ENCODE measurements at regions not wholly inside any gene's neighbourhood (a gene's known extent, or its start where the extent isn't known, plus 50 kb on each side); places are given as distances from the start of the nearest gene placed in this dataset.
A peak's percentile ranks its signal among the peaks of the same experiment; 100 is the strongest.
"Not testable (repeated sequence)": the region's sequence is repeated elsewhere in the genome, so short reads cannot be mapped to it uniquely, and the experiment has no call there.

DNA sequence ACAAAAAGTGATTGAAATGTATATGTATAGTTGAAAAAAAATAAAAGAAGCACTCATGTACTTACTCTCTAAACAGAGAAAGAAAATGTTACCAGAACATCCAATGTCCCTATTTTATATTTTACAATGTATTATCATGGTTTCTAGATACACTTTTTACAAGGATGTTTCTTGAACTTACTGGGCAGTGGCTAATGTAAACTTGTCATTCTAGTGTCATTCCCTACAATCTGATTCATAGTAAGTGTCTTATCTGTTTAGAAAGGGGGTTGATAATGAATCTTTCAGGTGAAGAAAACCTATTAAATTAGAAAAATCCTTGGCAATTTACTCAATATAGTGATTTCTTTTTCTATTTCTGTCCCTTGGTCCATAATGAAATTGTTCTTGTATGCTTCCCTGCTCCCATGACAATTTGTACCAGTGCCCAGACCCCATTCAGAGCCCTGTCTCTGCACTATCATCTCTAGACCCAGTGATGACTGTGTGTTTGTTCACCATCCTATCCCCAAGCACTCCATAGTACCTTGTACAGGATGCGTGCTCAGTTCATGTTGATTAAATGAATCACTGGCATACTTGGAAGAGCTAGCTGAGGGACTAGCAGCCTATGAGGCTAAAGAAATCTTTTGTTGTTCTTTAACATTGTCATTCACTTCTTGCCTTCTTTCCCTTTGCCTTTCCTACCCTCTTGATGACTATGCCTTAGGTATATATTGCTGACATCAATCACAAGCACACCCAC is 101.2 kb downstream of the HMHB1 start:
- no peak for DNase-seq

DNA sequence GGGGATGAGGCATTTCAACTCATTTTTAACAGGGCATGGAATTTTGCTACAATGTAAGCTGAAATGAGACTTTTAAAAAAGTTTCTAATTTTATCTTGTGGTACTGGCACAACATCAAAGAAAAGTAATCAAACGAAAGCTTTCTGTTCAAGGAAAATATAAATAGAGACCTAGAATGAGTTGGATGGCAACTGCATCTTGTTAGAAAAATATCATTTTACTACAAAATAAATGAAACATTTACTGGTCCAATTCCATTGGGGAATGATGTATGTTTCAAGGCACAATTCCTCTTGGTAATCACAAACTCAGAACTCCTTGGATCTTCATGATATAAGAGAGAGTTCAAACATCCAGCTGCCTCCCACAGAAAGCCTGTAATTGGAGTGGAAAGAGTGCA is 102.8 kb downstream of the HMHB1 start:
- no peak for DNase-seq

DNA sequence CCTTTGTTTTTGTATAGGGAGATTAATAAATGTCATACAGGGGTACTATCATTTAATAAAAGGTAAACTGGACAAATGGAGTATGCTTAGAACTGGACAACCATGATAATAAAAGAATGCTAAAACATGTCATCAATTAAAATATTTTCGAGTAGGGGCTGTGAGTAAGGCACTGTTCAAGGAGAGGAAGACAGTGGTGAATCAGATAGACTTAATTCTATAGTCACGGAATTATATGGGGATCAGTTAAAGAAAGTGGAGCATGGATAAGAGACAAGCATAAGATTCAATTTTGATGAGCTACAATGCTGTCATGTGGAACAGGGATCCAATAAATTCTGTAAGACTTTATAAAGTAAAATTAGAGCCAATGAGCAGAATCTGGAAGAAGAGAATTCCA is 104.5 kb downstream of the HMHB1 start:
- no peak for DNase-seq

DNA sequence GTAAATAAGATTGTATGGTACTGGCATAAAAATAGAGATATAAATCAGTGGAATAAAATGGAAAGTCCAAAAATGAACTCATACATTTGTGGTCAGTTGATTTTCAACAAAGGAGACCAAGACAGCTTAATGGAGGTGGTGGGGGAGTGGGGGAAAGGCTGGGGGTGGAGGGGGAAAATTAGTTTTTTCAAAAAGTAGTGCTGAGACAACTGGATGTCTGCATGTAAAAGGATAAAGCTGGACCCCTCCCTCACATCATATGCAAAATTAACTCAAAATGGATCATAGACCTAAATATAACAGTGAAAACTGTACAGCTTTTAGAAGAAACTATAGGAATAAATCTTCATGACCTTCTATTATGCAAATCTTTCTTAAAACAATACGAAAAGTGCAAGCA is 107.0 kb downstream of the HMHB1 start:
- no peak for DNase-seq

DNA sequence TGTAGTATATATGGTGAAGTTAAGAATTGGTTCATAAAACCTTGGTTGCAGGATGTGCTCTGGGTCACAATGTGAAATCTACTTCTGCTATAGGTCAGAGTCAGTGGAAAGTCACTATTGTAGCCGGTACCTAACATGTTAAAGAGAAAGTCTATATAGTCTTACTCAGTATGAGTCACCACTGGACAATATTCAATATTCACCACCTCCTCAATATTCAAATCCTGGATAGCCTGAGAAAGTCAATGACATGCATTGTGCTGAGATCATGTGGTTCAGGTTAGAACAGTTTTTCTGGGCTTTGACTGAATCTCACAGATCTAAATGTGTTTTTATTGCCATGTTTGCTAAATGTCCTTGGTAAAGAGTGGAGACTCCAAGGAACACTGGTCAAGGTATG is 108.8 kb downstream of the HMHB1 start:
- DNase-seq: no peak

DNA sequence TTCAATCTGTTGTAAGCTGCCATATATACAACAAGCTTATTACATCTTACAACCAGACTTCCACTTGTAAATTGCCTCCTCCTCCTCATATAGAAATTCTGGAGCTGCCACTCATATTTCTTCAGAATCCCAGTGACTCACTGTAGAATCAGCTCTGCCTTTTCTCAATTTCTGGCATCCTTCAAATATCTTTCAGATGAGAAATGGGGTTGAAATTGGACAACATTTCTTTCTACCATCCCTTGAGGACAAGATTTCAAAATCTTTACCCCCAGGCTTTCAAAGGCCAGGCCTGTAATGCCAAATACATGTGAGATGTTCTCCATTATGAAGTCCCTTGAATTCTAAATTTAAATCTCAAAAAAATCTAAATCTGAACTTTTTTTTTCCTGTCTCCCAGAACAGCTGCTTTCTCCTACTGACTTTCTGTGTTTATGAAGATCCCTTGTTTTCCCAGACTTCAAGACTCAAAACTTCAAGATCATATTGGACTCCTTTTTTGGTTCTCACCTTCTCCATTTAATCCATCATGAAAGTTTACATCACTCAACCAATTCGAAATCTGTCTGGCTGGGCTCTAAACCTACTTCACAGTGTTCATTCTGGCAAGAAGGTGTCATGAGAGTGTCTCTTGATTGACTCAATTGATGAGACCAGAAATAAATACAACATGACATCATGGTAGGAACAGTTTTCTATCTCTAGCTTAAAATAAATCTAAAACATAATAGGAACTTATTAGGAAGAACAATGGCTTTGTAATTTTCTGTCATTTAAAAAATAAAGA is 109.8 kb downstream of the HMHB1 start:
- DNase-seq: no peak

DNA sequence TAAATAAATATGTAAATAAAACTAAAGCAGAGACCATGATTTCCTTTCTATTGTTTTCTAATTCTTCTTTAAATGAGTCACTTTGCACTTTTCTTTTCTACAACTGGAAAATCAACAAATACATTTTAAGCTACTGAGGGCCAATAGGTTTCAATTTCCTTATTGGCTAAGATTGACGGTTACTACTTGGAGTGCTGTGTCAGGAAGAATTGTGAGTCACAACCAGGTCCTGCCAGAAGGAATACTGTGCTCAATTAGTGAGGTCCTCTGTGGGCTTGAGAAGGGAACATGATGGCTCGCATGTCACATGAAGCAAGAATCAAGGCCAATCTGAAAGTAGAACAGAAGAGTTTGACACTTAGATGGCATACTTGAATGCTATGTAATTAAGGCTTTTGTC is 110.8 kb downstream of the HMHB1 start:
- DNase-seq: no peak

DNA sequence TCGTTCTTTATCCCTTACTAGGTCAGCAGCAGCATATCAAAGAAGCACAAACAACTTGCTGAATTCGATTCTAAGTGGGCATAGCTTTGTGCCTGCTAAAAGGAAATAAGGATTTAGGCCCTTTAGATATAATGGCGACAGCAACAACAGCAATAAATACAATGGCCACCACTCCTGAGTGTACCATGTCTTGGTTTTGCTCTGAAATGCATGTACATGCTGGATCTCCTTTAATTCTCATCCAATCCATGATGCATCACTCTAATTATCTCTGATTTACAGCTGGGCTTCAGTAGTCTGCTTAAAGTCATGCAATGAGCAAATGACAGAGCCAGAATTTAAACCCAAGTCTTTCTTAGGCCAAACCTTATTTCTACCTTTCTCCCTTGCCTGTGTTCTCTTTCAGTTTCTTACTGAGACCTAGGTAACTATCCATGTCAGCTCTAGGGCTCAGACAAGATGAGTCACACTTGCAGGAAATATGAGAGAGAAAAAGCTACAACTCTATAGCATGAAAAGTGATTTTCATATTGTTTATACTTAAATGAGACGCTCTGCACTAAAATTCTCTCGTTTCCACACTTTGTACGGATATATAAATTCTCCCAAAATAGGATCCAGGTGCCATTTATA is 111.8 kb downstream of the HMHB1 start:
- DNase-seq: no peak

DNA sequence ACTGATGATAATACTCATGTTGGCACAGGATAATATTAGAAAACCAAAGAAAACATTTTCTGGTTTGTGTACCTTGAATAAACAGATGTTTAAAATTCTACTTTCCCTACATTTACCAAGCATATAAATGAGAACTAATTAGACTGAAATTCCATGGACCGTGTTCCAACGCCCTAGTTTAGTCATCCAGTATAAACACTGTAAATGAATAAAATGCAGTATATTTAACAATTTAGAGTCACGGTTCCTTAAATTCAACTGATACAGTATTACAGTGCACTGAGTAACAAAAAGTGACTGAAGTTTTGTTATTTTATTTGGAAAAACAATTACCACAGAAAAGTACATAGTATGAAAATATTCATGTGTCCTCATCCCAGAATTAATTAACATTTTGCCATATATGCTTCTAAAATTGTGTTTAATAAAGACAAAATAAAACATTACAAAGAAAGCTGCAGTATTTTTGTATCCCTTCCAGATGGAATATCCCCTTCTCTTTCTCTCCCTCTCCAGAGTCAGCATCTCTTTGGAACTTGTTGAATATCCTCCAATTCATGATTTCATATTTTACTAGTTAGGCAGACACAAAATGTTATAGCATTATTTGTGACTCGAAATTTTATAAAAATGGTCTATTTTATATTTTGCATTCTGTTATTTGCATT is 112.5 kb downstream of the HMHB1 start:
- DNase-seq: no peak

DNA sequence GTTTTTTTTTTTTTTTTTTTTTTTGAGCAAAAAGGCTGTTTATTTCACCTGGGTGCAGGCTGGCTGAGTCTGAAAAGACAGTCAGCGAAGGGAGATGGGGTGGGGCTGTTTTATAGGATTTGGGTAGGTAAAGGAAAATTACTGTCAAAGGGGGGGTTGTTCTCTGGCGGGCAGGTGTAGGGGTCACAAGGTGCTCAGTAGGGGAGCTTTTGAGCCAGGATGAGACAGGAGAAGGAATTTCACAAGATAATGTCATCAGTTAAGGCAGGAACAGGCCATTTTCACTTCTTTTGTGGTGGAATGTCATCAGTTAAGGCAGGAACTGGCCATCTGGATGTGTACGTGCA is 113.0 kb downstream of the HMHB1 start:
- not testable (repeated sequence) for DNase-seq

DNA sequence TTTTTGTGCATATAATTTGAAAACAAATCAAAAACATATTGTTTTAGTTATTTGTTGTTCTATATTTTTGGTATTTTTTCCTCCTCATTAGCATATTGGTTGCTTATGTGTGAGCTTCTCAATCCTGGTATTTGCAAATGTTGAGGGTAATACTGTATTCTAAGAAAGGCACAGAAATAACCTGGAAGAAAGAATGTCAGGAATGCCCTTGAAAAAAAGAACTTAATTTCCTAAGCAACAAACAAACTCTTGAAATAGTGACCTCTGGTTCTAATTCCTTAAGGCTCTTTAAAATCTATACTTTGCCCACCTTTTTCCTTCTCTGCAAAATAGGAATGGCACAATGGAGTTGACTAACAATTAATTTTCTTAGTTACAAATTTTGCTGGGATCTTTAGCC is 117.5 kb downstream of the HMHB1 start:
- no peak for DNase-seq

DNA sequence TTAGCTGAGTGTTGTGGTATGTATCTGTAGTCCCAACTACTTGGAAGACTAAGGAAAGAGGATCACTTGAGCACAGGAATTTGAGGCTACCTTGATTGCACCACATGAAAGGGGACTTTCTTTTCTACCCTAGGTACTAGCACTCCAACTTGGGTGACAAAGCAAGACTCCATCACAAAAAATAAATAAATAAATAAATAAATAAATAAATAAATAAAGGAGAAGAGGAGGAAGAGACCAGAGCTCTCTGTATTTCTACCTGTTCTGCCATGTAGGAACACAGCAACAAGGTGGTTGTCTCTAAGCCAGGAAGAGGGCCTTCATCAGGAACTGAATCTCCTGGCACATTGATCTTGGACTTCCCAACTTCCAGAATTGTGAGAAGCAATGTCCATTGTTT is 118.6 kb downstream of the HMHB1 start:
- DNase-seq: no peak

DNA sequence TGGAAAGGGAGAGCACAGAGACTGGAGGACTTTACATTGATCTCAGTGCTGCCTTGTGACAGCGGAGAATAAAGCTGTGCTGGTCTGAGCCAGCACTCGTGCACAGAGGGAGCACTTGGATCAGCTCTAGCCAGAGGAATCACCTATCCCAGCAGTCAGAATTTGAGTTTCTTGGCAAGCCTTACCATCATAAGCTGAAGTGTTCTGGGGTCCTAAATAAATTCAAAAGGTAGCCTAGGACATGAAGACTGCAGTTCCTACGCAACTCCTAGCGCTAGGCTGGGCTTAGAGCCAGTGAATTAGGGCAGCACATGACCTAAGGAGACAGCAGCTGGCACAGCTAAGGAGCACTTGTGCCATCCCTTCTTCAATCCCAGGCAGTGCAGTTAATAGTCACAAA is 119.5 kb downstream of the HMHB1 start:
- peak; percentile 40 to 57 for DNase-seq

DNA sequence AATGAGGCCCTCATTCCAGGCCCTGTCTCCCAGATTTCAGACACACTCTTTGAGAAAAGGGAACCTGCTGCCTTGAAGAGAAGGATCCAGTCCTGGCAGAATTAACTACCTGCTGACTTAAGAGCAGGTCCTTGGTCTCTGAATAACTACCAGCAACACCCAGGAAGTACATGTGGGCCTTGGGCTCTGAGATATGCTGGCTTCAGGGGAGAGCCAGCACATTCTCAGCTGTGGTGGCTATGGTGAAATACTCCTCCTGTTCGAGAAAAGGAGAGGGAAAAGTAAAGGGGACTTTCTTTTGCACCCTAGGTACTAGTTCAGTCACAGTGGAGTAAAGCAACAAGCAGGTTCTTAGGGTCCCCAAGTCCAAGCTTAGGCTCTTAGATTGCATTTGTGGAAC is 120.0 kb downstream of the HMHB1 start:
- DNase-seq: no peak

DNA sequence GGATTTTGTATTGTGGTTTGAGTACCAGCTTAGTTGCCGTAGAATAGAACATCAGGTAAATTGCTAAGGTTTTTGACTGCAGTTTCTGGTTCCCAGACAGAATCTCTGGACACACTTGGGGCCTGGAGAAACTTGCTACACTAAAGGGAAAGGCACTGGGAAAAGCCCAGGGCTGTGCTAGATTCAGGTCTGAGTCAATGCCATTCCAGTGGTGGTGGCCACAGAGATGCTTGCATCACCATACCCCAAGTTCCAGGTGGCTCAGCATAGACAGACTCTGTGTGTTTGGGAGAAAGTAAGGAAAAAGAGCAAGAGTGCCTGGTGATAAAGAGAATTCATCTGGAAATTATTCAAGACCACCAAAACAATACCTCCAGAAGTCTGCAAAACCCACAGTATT is 120.6 kb downstream of the HMHB1 start:
- no peak for DNase-seq

DNA sequence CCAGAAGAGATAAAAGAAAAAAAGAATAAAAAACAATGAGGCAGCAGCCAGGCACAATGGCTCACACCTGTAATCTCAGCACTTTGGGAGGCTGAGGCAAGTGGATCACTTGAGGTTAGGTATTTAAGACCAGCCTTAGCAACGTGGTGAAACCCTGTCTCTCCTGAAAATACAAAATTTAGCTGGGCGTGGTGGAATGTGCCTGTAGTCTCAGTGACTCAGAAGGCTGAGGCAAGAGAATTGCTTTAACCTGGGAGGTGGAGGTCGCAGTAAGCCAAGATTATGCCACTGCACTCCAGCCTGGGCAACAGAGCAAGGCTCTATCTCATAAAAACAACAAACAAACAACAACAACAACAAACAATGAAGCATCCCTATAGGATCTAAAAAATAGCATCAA is 121.5 kb downstream of the HMHB1 start:
- DNase-seq: no peak

DNA sequence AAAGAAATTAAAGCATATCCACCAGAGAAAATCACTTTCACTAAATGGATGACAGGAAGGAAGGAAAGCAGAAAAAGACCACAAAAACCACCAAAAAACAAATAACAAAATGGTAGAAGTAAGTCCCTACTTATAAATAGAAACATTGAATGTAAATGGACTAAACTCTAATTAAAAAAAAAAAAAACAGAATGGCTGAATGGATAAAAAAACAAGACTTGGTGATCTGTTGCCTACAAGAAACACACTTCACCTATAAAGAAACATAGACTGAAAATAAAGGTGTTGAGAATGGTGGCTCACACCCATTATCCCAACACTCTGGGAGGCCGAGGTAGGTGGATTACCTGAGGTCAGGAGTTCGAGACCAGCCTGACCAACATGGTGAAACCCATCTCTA is 122.9 kb downstream of the HMHB1 start:
- no peak for DNase-seq

DNA sequence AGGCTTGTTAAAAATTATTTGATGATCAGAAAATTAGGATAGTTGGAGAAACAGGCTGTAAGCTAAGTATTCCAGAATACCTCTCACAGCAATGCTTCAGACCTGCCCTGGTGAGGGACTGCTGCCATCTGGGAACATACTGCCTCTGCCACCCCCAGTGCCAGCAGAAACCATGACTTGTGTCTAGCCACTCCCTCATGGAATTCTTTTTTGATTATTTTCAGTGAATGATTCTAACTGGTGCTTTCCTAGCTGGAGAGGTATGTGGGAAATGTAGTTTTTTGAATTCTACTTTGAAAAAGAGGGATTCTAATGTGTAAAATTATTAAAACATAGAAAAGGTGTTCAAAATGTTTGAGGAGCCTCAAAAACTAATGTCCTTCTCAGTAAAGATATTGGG is 126.3 kb downstream of the HMHB1 start:
- no peak for DNase-seq

DNA sequence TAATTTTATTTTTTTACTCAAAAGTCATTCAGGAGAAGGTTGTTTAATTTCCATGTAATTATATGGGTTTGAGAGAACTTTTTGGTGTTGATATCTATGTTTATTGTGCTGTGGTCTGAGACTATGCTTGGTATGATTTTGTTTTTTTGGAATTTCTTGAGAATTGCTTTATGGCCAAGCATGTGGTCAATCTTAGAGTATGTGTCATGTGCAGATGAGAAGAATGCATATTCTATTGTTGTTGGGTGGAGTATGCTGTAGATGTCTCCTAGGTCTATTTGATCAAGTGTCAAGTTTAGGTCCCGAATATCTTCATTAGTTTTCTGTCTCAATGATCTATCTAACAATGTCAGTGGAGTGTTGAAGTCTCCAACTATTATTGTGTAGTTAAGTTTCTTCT is 134.9 kb downstream of the HMHB1 start:
- no peak for DNase-seq

DNA sequence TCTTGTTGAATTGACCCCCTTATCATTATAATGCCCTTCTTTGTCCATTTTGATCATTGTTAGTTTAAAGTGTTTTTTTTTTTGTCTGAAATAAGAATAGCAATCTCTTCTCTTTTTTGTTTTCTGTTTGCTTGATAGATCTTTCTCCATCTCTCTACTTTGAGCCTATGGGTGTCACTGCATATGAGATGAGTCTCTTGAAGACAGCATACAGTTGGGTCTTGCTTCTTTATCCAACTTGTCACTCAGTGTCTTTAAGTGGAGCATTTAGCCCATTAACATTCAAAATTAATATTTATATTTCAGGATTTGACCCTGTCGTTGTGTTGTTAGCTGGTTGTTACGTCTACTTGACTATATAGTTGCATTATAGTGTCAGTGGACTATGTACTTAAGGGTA is 135.4 kb downstream of the HMHB1 start:
- no peak for DNase-seq

DNA sequence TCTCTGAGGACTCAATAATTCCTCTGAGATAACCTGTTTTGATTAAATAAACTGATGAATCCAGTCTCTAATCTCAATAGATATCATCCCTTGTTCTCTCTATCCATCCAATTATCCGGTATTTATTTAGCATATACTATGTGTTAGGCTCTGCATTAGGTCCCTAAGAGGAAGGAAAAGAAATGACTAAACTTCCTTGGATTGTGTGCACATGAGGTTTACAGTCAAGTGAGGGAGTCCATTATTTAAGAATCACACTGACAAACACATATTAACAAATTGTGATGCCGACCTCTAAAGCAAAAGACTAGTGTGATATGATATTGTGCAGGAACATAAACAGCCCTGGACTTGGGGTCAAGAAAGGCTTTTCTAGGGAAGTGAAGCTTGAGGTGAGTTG is 140.8 kb downstream of the HMHB1 start:
- no peak for DNase-seq

DNA sequence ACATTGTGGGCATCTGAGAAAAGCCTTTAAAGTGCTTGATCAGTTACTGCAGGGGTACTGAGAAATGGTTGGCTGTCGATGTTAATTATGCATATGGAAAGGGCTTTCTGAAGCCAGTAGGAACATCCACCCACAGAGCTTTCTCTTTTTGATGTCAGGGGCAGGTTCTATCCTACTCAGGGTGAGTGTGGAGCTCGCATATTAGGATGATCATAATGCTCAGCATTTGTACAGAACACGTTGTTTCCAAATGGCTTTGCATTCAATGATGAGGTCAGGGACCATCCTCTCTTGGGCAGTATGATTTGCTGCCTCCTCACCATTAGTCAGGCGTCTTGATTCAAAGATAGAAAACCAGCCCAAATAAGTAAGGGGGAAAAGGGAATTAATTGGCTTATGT is 141.9 kb downstream of the HMHB1 start:
- no peak for DNase-seq

DNA sequence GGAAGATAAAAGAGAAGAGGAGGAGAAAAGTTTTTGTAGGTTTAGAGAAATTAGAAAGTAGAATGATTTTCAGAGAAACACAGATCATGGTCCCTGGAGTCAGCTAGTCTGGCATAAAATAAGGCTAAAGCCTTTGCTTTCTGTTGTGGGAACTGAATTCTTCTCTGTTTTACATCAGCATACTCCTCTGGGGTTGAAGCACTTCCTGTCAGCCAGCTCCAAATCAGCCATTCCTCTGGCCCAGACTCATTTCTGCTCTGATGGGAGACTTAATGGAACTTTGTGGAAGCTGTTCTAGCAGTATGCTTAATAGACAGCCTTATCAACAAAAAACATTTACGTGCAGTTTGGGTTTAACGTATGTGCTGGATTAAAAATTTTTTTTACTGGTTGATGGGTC is 143.2 kb downstream of the HMHB1 start:
- DNase-seq: no peak

DNA sequence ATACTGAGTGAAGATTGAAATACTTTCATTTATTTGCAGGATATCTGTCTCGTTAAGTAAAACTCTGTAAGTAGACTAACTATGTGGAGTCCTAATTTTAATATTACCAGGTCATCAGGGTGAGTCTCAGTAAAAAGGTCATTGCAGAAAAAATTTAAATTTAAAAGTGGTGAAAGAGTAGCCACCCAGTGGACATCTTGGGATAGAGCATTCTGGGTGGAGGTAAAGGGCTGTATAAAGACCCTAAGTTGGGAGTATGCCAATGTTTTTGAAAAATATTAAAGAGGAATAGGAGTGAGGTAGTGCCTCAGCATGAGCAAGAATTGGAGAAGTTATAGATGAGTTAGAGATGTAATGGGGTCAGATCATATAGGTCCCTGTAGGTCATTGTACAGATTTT is 145.5 kb downstream of the HMHB1 start:
- peak in 1 of 2 experiments; percentile 2 for DNase-seq
